ENCODE measurements at regions not wholly inside any gene's neighbourhood (a gene's known extent, or its start where the extent isn't known, plus 50 kb on each side); places are given as distances from the start of the nearest gene placed in this dataset.

DNA sequence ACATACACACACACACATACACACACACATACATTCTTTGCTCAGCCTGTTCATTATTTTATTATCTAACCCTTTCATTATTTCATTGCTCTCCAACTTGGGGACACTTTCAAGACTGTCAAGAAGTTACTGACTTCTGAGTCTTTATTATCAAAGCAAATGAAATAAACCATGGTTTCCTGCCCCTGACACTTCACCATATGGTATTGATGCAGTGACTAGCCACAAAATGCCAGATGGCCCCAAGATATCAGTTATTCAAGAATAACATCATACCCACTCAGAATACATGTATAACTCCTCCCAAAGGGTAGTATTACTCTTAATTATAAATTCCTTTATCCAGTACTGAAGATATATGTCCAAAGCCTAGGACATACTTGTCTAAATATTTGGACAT lies 197.3 kb downstream of the MRPL39 start:
- peaks cover 8% of the 10 kb centered on the region for H3K9me3 ChIP-seq
- H4K20me1 ChIP-seq, result no peaks in the 10 kb centered on the region
- no peak overlapping the region for H3K4me3 ChIP-seq
- H3K4me2 ChIP-seq, result peak overlapping the region; percentile 64
- no peak overlapping the region for H3K9ac ChIP-seq
- TF ChIP-seq Cebpa-rat (IDR thresholded peaks at IDR 0.05), result no peak
- H3K36me3 ChIP-seq, result no peaks in the 10 kb centered on the region
- H3K27me3 ChIP-seq, result no peaks in the 10 kb centered on the region
- H3K27ac ChIP-seq, result peak overlapping the region; percentile 72
- peaks cover 38% of the 10 kb centered on the region for H3K4me1 ChIP-seq

GRCh38 chr21:25408666-25409065 lies 198.6 kb downstream of the MRPL39 start:
- peaks cover 38% of the 10 kb centered on the region for H3K4me1 ChIP-seq
- H3K27ac ChIP-seq, result 0 out of 2 replicates have a peak overlapping the region, but pooled peaks have one; percentile 15
- H3K9ac ChIP-seq, result no peak overlapping the region
- no peaks in the 10 kb centered on the region for H3K36me3 ChIP-seq
- TF ChIP-seq Cebpa-rat (IDR thresholded peaks at IDR 0.05), result no peak
- H4K20me1 ChIP-seq, result no peaks in the 10 kb centered on the region
- H3K9me3 ChIP-seq, result no peaks in the 10 kb centered on the region
- H3K27me3 ChIP-seq, result no peaks in the 10 kb centered on the region
- 0 out of 2 replicates have a peak overlapping the region, but pooled peaks have one; percentile 8 for H3K4me2 ChIP-seq
- H3K4me3 ChIP-seq, result no peak overlapping the region

DNA sequence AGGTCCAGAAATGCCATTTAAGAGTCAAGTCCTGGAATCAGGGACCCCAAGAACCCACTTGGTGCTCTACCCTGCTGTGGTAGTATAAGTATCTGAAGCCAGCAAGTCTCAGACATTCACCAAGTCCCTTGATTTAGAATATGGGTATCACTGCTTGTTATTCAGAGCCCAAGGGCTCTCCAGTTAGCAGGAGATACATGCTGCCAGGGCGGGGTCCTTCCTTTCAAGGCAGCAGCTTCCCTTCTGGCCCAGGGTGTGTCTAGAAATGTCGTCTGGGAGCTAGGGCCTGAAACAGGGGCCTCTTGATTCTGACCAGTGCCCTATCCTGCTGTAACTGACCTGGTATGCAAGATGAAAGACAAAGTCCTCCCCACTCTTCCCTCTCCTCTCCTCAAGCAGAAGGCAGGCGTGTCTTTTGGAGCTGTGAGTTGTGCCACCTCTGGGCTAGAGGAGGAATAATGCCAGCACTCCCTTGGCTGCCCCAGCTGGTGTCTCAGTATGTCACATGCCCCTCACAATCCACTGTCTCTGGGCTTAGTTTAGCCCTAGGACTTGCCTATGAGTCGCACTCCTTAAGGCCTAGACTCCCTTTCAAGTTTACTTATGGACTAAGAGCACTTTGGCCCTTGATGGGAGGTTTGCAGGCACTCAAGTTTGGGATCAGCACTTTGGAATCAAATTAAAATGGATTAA lies 200.2 kb downstream of the MRPL39 start:
- H3K4me2 ChIP-seq, result no peak overlapping the region
- no peaks in the 10 kb centered on the region for H3K36me3 ChIP-seq
- no peak overlapping the region for H3K9ac ChIP-seq
- no peak for TF ChIP-seq Cebpa-rat (IDR thresholded peaks at IDR 0.05)
- H3K4me1 ChIP-seq, result peaks cover 42% of the 10 kb centered on the region
- H3K27me3 ChIP-seq, result no peaks in the 10 kb centered on the region
- H3K9me3 ChIP-seq, result 0 out of 2 replicates have a peak, but pooled peaks cover under 1% of the 10 kb centered on the region
- H4K20me1 ChIP-seq, result no peaks in the 10 kb centered on the region
- no peak overlapping the region for H3K4me3 ChIP-seq
- H3K27ac ChIP-seq, result 0 out of 2 replicates have a peak overlapping the region, but pooled peaks have one; percentile 18

- Histone ChIP-seq H3K27me3 (no peaks in the 10 kb centered on the region), H4K20me1 (no peaks in the 10 kb centered on the region), H3K27ac (no peak overlapping the region), H3K36me3 (no peaks in the 10 kb centered on the region), H3K4me1 (peaks cover 34% of the 10 kb centered on the region), H3K4me3 (no peak overlapping the region), H3K9me3 (peaks cover 3% of the 10 kb centered on the region; the same call in 1 of the 2 replicates), H3K9ac (no peak overlapping the region), H3K4me2 (no peak overlapping the region)
- no peak for TF ChIP-seq Cebpa-rat (IDR thresholded peaks at IDR 0.05)
These were observed 201.3 kb downstream of the MRPL39 start for GRCh38 chr21:25405984-25406383.

DNA sequence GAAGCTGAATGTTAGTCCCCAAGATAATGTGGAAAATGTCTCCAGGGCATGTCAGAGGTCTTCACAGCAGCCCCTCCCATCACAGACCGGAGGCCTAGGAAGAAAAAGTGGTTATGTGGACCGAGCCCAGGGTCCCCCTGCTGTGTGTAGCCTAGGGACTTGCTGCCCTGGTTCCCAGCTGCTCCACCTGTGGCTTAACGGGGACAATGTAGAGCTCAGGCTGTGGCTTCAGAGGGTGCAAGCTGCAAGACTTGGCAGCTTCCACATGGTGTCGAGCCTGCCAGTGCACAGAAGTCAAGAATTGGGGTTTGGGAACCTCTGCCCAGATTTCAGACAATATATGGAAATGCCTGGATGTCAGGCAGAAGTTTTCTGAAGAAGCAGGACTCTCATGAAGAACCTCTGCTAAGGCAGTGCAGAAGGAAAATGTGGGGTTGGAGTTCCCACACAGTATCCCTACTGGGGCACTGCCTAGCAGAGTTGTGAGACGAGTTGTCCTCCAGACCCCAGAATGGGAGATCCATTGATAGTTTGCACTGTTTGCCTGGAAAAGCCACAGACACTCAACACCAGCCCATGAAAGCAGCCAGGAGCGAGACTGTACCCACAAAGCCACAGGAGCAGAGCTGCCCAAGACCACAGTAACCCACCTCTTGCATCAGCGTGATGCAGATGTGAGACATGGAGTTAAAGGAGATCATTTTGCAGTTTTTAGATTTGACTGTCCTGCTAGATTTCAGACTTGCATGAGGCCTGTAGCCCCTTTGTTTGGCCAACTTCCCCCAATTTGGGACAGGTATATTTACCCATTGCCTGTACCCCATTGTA lies 204.9 kb downstream of the MRPL39 start:
- TF ChIP-seq Cebpa-rat (IDR thresholded peaks at IDR 0.05), result no peak
- Histone ChIP-seq H3K9me3 (peaks cover 3% of the 10 kb centered on the region; the same call in 1 of the 2 replicates), H3K36me3 (no peaks in the 10 kb centered on the region), H3K27ac (no peak overlapping the region), H3K27me3 (no peaks in the 10 kb centered on the region), H4K20me1 (no peaks in the 10 kb centered on the region), H3K4me1 (peaks cover 8% of the 10 kb centered on the region; the same call in 1 of the 2 replicates), H3K9ac (no peak overlapping the region), H3K4me3 (no peak overlapping the region), H3K4me2 (peak overlapping the region; percentile 1; the same call in 1 of the 2 replicates)

GRCh38 chr21:25400427-25400826 lies 206.9 kb downstream of the MRPL39 start:
- H3K36me3 ChIP-seq, result no peaks in the 10 kb centered on the region
- H3K9ac ChIP-seq, result no peak overlapping the region
- H4K20me1 ChIP-seq, result no peaks in the 10 kb centered on the region
- peaks cover 3% of the 10 kb centered on the region; the same call in 1 of the 2 replicates for H3K9me3 ChIP-seq
- no peak for TF ChIP-seq Cebpa-rat (IDR thresholded peaks at IDR 0.05)
- H3K27ac ChIP-seq, result no peak overlapping the region
- H3K4me3 ChIP-seq, result no peak overlapping the region
- no peak overlapping the region for H3K4me2 ChIP-seq
- peaks cover 8% of the 10 kb centered on the region; the same call in 1 of the 2 replicates for H3K4me1 ChIP-seq
- H3K27me3 ChIP-seq, result no peaks in the 10 kb centered on the region

GRCh38 chr21:25398630-25399029 lies 208.7 kb downstream of the MRPL39 start:
- Histone ChIP-seq H3K36me3 (no peaks in the 10 kb centered on the region), H3K9me3 (peaks cover 3% of the 10 kb centered on the region; the same call in 1 of the 2 replicates), H4K20me1 (no peaks in the 10 kb centered on the region), H3K9ac (no peak overlapping the region), H3K4me2 (no peak overlapping the region), H3K4me3 (no peak overlapping the region), H3K27ac (no peak overlapping the region), H3K27me3 (no peaks in the 10 kb centered on the region), H3K4me1 (peaks cover 8% of the 10 kb centered on the region; the same call in 1 of the 2 replicates)
- TF ChIP-seq Cebpa-rat (IDR thresholded peaks at IDR 0.05), result no peak

- H3K9me3 ChIP-seq, result no peaks in the 10 kb centered on the region
- H3K4me3 ChIP-seq, result no peak overlapping the region
- no peak overlapping the region for H3K4me2 ChIP-seq
- no peaks in the 10 kb centered on the region for H3K36me3 ChIP-seq
- no peaks in the 10 kb centered on the region for H4K20me1 ChIP-seq
- H3K27ac ChIP-seq, result no peak overlapping the region
- no peak overlapping the region for H3K9ac ChIP-seq
- H3K4me1 ChIP-seq, result no peaks in the 10 kb centered on the region
- H3K27me3 ChIP-seq, result no peaks in the 10 kb centered on the region
- no peak for TF ChIP-seq Cebpa-rat (IDR thresholded peaks at IDR 0.05)
These were observed 211.1 kb downstream of the MRPL39 start for GRCh38 chr21:25396135-25396711.

- Histone ChIP-seq H3K4me2 (no peak overlapping the region), H3K36me3 (no peaks in the 10 kb centered on the region), H4K20me1 (no peaks in the 10 kb centered on the region), H3K4me3 (no peak overlapping the region), H3K27me3 (no peaks in the 10 kb centered on the region), H3K4me1 (no peaks in the 10 kb centered on the region), H3K9ac (no peak overlapping the region), H3K27ac (no peak overlapping the region), H3K9me3 (no peaks in the 10 kb centered on the region)
- TF ChIP-seq Cebpa-rat (IDR thresholded peaks at IDR 0.05), result no peak
These were observed 215.5 kb downstream of the MRPL39 start for GRCh38 chr21:25391777-25392176.
